ENCODE measurements at regions not wholly inside any gene's neighbourhood (a gene's known extent, or its start where the extent isn't known, plus 50 kb on each side); places are given as distances from the start of the nearest gene placed in this dataset.

GRCh38 chr4:115396034-115396433, 282.6 kb upstream of the NDST4 start:
- no peak for TF ChIP-seq CREB1 (IDR thresholded peaks at IDR 0.05; ENCODE audit: low read depth)
- no peak for TF ChIP-seq REST (IDR thresholded peaks at IDR 0.05; ENCODE audit: low read depth)
